Stromal cell of bone marrow (primary cell): ENCODE measurements at regions not wholly inside any gene's neighbourhood (a gene's known extent, or its start where the extent isn't known, plus 50 kb on each side); places are given as distances from the start of the nearest gene placed in this dataset.
A peak's percentile ranks its signal among the peaks of the same experiment; 100 is the strongest.
"Not testable (repeated sequence)": the region's sequence is repeated elsewhere in the genome, so short reads cannot be mapped to it uniquely, and the experiment has no call there.

ENCODE experiments used
- DNase-seq: peaks from one replicate; pipeline ENCODE4 v3.0.0-alpha.2; 2012; ENCODE audit warnings: low read depth

DNA sequence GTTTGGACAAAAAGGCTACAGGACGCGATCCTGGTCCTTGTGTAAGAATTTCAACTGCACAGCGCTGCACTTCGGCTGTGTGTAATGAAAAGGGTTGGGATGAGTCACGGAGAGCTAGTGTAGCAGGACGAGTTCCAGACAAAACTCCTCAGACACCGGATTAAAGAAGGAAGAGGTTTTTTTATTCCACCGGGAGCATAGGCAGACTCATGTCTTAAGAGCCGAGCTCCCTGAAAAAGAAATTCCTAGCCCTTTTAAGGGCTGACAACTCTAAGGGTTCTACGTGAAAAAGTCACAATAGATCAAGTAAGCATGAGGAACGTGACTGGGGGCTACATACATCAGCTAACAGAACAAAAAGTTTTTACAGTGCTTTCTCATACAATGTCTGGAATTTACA, 54.8 kb upstream of the FAM90A1 start:
- DNase-seq = peak; percentile 3

DNA sequence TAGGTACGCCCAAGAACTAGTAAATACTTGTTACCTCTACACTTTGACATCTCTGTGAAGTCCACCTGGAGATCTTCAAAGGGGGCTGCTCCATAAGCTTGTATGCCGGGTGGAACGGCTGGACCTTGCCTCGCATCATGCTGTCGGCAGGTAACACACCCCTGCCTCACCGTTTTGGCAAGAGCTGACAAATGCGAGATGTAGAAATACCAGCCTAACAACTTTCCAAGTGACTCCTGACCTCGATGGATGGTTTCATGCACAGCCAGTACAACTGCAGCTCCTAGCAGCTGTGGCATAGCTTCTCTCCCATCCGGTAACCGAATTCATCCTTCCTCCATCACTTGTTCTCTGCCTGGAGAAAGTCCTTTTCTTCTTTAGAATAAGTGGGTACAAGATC, 58.3 kb upstream of the FAM90A1 start:
- DNase-seq = not testable (repeated sequence)

DNA sequence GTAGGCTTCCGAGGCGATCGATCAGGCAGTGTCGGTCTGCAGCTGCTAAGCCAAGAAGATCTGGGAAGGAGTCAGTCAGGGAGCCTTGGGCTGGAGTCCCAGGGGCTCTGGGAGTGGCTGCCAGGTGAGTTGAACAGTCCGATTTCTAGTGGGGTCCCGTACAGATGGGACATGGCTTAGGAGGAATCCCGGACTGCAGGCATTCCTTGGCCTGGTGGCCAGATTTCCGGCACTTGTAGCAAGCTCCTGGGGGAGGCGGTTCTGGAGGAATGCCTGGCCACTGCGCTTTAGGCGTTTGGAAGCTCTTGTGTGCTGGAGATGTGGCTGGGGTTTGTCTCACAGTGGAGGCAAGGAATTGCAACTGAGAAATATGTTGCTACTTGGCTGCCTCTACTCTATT, 64.3 kb upstream of the FAM90A1 start:
- not testable (repeated sequence) for DNase-seq

DNA sequence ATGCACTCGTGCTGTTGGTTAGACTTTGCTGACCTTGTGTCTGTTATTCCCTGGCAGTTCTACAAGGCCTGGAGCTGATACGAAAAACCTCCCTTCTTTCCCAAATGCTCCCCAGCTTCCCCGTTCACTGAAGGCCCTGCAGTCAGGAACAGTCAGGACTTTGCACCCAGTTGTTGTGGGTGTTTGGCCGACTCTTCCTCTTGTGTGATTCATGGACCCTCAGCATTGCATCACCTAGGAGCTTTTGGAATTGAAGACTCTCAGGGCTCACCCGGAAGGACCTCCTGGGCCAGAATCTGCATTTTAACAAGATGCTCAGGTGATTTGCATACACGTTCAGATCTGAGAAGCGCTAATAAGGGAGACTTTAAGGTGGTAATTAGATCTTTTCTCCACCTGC, 67.2 kb upstream of the FAM90A1 start:
- DNase-seq = not testable (repeated sequence)

DNA sequence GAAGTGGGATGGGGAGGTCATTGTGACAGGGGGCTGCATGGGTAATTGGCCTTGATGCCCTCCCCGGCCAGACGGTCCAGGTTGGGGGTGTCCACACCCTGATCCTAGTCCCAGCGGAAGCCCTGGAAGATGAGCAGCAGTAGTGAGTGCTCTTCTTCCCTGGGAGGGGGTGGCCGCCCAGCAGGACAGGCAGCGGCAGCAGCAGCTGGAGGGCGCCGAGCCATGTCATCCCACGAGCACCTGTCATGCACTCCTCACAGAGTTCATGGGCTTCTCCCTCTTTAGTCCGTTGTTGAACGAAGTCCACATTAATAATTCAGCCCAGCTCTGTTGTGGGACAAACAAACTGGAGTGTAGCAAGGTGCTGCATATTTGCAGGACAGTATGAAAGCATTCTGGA, 81.2 kb upstream of the FAM90A1 start:
- not testable (repeated sequence) for DNase-seq

GRCh38 chr12:8315997-8316396, 88.6 kb upstream of the FAM90A1 start:
- not testable (repeated sequence) for DNase-seq

- not testable (repeated sequence) for DNase-seq
These were observed 90.3 kb upstream of the FAM90A1 start for GRCh38 chr12:8317675-8318074.

GRCh38 chr12:8320251-8320730, 92.9 kb upstream of the FAM90A1 start:
- not testable (repeated sequence) for DNase-seq

GRCh38 chr12:8320791-8321370, 93.5 kb upstream of the FAM90A1 start:
- not testable (repeated sequence) for DNase-seq

GRCh38 chr12:8325145-8325839, 97.9 kb upstream of the FAM90A1 start:
- not testable (repeated sequence) for DNase-seq

- not testable (repeated sequence) for DNase-seq
These were observed 101.4 kb upstream of the FAM90A1 start for GRCh38 chr12:8328835-8329234.

- not testable (repeated sequence) for DNase-seq
These were observed 105.0 kb upstream of the FAM90A1 start for GRCh38 chr12:8332373-8332772.

GRCh38 chr12:8351073-8351472, 104.7 kb upstream of the CLEC6A start:
- DNase-seq = not testable (repeated sequence)

DNA sequence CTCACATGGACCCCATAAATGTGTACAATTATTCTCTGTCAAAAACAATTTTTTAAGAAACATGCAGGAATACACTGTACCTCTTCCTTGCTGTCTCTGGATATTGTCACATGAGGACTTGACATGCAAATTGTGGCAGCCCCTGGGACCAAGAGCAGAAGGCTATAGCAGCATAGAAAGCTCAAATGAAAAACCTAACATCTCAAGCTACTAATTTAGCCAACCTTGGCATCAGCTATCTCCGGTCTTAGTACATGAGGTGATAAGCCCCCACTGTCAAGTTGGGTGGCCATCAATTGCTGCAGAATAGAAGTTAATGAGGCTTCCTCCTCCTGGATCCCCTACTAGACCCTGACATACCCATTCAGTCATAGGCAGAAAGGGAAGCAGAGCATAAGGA, 101.0 kb upstream of the CLEC6A start:
- DNase-seq = not testable (repeated sequence)

DNA sequence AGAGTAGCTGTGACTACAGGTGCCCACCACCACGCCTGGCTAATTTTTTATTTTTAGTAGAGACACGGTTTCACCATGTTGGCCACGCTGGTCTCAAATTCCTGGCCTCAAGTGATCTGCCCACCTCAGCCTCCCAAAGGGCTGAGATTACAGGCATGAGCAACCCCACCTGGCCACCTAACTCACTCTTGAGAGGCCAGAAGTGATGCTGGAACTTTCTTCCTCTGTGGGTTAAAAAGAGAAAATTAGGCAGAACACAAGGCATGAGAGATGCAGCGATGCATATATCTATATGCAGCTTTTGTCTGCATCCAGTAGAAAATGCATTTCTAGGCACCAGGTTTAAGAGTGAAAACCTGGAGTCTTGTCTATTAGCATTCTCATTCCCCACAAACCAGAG, 100.2 kb upstream of the CLEC6A start:
- DNase-seq = not testable (repeated sequence)

DNA sequence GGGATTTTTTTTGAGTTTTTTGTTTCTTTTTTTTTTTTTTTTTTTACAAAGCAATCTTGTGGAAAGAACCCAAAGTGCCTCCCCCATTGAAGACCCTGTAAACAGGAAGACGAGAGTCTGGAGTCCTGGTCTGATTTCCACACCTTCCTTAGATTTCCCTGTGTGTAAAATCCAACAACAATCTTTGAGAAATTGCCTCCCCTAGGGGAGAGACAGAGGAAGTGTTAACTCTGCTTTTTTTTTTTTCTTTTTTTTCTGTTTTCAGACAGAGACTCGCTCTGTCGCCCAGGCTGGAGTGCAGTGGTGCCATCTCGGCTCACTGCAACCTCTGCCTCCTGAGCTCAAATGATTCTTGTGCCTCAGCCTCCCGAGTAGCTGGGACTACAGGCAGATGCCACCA, 82.0 kb upstream of the CLEC6A start:
- not testable (repeated sequence) for DNase-seq

GRCh38 chr12:8375122-8375521, 80.6 kb upstream of the CLEC6A start:
- DNase-seq = not testable (repeated sequence)

DNA sequence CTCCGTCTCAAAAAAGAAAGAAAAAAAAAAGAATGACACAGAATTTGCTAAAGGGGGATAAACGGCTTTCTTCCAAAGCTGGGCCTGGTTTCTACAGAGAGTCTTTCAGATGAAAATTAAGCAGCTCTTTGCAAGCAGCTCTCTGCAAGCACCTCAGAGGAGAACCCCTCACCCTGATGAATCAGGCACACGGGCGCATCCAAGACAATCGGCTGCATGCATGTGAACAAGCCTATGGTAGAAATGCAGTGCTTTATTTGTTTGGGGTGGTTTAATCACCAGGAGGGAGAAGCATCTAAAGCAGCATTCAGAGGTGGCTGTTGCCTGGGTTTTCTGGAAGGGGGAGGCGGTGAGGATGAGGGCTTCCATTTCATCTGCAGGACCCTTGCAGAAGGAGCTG, 78.0 kb upstream of the CLEC6A start:
- not testable (repeated sequence) for DNase-seq

- DNase-seq = not testable (repeated sequence)
These were observed 73.2 kb upstream of the CLEC6A start for GRCh38 chr12:8382556-8382955.

- not testable (repeated sequence) for DNase-seq
These were observed 71.1 kb upstream of the CLEC6A start for GRCh38 chr12:8384686-8385085.

GRCh38 chr12:8385431-8385830, 70.3 kb upstream of the CLEC6A start:
- DNase-seq = not testable (repeated sequence)

- DNase-seq = not testable (repeated sequence)
These were observed 69.1 kb upstream of the CLEC6A start for GRCh38 chr12:8386661-8387060.

DNA sequence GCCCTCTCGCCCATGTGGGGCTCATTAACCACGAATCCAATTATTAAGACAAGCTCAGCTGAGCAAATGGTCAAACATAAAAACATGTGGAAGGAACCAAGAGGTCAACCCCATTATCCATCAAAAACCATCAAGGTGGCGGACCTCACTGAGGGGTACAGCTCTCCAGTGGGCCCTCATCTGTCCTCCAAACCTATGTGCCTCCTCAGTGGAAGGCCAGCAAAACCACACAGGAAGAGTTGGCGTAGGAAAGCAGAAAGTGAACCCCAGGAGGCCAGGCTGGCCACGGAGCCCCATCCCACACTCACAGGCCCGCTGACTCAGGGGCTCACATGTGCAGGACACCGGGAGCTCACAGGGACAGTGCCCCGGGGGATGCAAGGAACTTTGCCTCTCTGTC, 66.5 kb upstream of the CLEC6A start:
- not testable (repeated sequence) for DNase-seq
